Gastrocnemius medialis (tissue), 4 donors: ENCODE measurements at regions not wholly inside any gene's neighbourhood (a gene's known extent, or its start where the extent isn't known, plus 50 kb on each side); places are given as distances from the start of the nearest gene placed in this dataset.

Experiments
- ATAC-seq, 2 donors: fragments of 150-250 bp; one replicate each; pipeline ENCODE4 v1.9.1; 2016
- DNase-seq, 2 donors: peaks; one replicate each; pipeline ENCODE4 v3.0.0-alpha.2; 2019
- H3K27ac ChIP-seq, 4 donors: fragments of 200-600 bp; sonication (generic); 1 replicate in 1 of 4; 2 replicates in 3 of 4; pipeline ENCODE4 v1.5.1; 2016 to 2018; ENCODE audit warnings: mild to moderate bottlenecking in 2 of 4, moderate library complexity in 1 of 4
- H3K27me3 ChIP-seq, 3 donors: fragments of 200-600 bp; sonication (generic) in 2 of 3; 1 replicate in 1 of 3; 2 replicates in 2 of 3; pipeline versions ENCODE4 v1.5.1 to v1.6.0; 2016 to 2019; ENCODE audit warnings: mild to moderate bottlenecking in 1 of 3, moderate library complexity in 1 of 3
- H3K36me3 ChIP-seq, 2 donors: fragments of 200-600 bp; sonication (generic) in 1 of 2; one replicate each; pipeline ENCODE4 v1.5.1; 2017 to 2018
- H3K4me1 ChIP-seq, 2 donors: fragments of 200-600 bp; sonication (generic) in 1 of 2; one replicate each; pipeline ENCODE4 v1.5.1; 2016 to 2017; ENCODE audit warnings: mild to moderate bottlenecking in 2 of 2
- H3K4me3 ChIP-seq, 4 donors: fragments of 200-600 bp; sonication (generic) in 3 of 4; 1 replicate in 1 of 4; 2 replicates in 3 of 4; pipeline ENCODE4 v1.5.1; 2016 to 2019; ENCODE audit warnings: mild to moderate bottlenecking in 2 of 4
- H3K9me3 ChIP-seq, 3 donors: fragments of 200-600 bp; sonication (generic) in 2 of 3; 1 replicate in 1 of 3; 2 replicates in 2 of 3; pipeline ENCODE4 v1.5.1; 2016 to 2019
- POLR2A ChIP-seq, 2 donors: fragments of 450-650 bp; IDR thresholded peaks; one replicate each; pipeline ENCODE4 v1.6.1; 2017; ENCODE audit warnings: antibody characterized with exemption in 2 of 2, mild to moderate bottlenecking in 2 of 2, moderate library complexity in 2 of 2
- in situ Hi-C, 4 donors: fragments of 200-750 bp; cut with MboI; loops; one replicate each; pipeline versions ENCODE4 v1.15.0 to v1.8.0; 2017; ENCODE audit warnings: low sequenced_read_pairs in 4 of 4
- intact Hi-C: fragments of 100-400 bp; cut with DNase I; formaldehyde crosslinking; loops from one replicate; pipeline ENCODE4 v1.15.1; 2023; ENCODE audit warnings: low total_unique reads
- TF ChIP-seq, protein P1 (sequence below), 5 experiments: fragments of 450-650 bp in 3 of 5; fragments of 200-600 bp in 2 of 5; sonication (generic) in 2 of 5; IDR thresholded peaks in 4 of 5; conservative IDR thresholded peaks in 1 of 5; 1 replicate in 4 of 5; 2 replicates in 1 of 5; pipeline ENCODE4 v1.5.1; 2016 to 2019; ENCODE audit warnings: antibody characterized with exemption in 5 of 5, mild to moderate bottlenecking in 3 of 5, moderate library complexity in 3 of 5

DNA sequence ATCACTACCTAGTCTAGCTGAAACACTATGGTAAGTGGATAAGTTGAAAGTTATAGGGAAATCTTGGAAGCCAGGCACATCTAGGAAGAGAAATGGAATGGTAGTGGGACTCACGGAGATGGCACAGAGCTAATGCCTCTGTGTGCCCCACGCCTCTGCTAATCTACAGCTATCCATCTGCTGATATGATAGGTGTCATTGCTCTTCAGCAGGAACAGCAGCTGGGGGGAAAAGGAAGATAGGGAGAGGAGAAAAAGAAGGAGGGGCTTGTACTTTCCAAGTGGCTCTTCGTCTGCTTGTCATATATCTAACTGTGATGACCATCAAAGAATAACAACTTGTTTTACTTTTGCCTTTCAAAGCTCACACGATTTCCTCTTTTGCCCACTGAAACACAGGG, 1199.1 kb upstream of the SORCS1 start:
- Histone ChIP-seq H3K4me3 (no peak overlapping the region), H3K36me3 (no peaks in the 10 kb centered on the region), H3K4me1 (no peaks in the 10 kb centered on the region), H3K27me3 (no peaks in the 10 kb centered on the region), H3K9me3 (no peaks in the 10 kb centered on the region), H3K27ac (no peak overlapping the region)
- ATAC-seq (no peak), DNase-seq (no peak)
- in situ Hi-C loops (no loop called here), intact Hi-C loops (no loop called here)
- TF ChIP-seq, protein P1, sequence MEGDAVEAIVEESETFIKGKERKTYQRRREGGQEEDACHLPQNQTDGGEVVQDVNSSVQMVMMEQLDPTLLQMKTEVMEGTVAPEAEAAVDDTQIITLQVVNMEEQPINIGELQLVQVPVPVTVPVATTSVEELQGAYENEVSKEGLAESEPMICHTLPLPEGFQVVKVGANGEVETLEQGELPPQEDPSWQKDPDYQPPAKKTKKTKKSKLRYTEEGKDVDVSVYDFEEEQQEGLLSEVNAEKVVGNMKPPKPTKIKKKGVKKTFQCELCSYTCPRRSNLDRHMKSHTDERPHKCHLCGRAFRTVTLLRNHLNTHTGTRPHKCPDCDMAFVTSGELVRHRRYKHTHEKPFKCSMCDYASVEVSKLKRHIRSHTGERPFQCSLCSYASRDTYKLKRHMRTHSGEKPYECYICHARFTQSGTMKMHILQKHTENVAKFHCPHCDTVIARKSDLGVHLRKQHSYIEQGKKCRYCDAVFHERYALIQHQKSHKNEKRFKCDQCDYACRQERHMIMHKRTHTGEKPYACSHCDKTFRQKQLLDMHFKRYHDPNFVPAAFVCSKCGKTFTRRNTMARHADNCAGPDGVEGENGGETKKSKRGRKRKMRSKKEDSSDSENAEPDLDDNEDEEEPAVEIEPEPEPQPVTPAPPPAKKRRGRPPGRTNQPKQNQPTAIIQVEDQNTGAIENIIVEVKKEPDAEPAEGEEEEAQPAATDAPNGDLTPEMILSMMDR (IDR thresholded peaks at IDR 0.05 in 4 of 5, conservative IDR thresholded peaks at IDR 0.05 in 1 of 5) = no peak
- no peak for TF ChIP-seq POLR2A (IDR thresholded peaks at IDR 0.05)

DNA sequence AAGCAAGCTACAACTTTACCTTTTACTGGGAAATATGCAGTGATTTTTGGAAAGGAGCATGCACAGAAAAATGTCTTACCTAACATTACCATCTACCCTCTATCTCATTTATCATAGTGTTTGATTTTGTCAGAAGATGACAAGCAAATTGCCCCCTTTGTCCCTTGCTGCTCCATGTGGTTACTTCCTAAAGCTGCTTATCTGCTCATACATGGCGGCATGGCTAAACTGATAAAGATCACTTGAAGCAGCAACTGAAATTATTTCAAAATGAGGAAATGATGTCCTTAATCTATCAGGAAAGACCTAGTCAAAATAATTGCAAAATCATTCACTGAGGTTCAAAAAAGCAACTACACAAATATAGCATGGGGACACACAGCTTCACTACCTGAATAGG, 1198.5 kb upstream of the SORCS1 start:
- no peak for DNase-seq
- intact Hi-C loops = no loop called here
- TF ChIP-seq, protein P1 (IDR thresholded peaks at IDR 0.05 in 4 of 5, conservative IDR thresholded peaks at IDR 0.05 in 1 of 5) = no peak
- no peak for TF ChIP-seq POLR2A (IDR thresholded peaks at IDR 0.05)
- ATAC-seq = no peak
- Histone ChIP-seq H3K4me1 (no peaks in the 10 kb centered on the region), H3K36me3 (no peaks in the 10 kb centered on the region), H3K27ac (no peak overlapping the region), H3K27me3 (no peaks in the 10 kb centered on the region), H3K4me3 (no peak overlapping the region), H3K9me3 (no peaks in the 10 kb centered on the region)
- in situ Hi-C loops = no loop called here

DNA sequence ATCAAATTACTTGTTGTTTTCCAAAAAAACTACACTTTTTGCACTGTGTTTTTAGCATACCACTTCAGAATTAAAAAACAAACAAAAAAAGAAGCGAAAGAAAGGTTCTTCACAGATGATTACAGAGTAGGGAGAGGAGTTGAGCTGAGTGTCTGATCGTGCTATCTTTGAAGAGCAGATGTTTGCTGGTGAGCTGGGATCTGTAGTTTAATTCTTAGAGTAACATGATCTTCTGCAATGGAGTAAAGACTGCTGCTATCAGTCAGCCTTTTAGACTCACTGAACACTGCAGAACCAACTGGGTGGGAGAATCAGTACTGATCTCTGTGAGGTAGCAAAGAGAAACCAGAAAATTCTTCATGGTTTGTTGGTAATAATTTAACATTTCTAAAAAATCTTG, 1197.8 kb upstream of the SORCS1 start:
- in situ Hi-C loops (no loop called here), intact Hi-C loops (no loop called here)
- Histone ChIP-seq H3K27ac (no peak overlapping the region), H3K36me3 (no peaks in the 10 kb centered on the region), H3K4me3 (no peak overlapping the region), H3K4me1 (no peaks in the 10 kb centered on the region), H3K27me3 (no peaks in the 10 kb centered on the region), H3K9me3 (no peaks in the 10 kb centered on the region)
- DNase-seq (no peak), ATAC-seq (no peak)
- TF ChIP-seq, protein P1 (IDR thresholded peaks at IDR 0.05 in 4 of 5, conservative IDR thresholded peaks at IDR 0.05 in 1 of 5) = no peak
- no peak for TF ChIP-seq POLR2A (IDR thresholded peaks at IDR 0.05)

DNA sequence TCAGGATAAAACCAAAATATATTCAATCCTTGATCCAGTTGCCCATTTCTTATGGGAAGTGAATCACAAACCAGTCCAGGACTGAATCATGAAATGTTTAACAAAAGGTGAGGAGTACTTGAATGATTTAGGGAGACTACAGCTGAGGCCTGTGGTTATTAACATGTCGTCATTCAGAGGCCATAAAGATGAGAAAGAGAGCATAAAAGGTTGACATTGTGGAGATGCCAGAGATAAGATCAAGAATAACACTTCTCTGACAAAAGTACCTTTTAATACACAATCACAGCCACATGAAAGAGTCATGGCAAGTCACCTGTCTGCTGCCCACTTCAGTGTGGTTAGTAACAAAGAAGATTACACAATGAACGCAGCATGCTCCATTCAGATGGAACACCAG, 1195.7 kb upstream of the SORCS1 start:
- ATAC-seq = no peak
- Histone ChIP-seq H3K27me3 (no peaks in the 10 kb centered on the region), H3K27ac (no peak overlapping the region), H3K9me3 (no peaks in the 10 kb centered on the region), H3K4me1 (no peaks in the 10 kb centered on the region), H3K36me3 (no peaks in the 10 kb centered on the region), H3K4me3 (no peak overlapping the region)
- in situ Hi-C loops (no loop called here), intact Hi-C loops (no loop called here)
- no peak for DNase-seq
- TF ChIP-seq, protein P1 (IDR thresholded peaks at IDR 0.05 in 4 of 5, conservative IDR thresholded peaks at IDR 0.05 in 1 of 5) = no peak
- TF ChIP-seq POLR2A (IDR thresholded peaks at IDR 0.05) = no peak

DNA sequence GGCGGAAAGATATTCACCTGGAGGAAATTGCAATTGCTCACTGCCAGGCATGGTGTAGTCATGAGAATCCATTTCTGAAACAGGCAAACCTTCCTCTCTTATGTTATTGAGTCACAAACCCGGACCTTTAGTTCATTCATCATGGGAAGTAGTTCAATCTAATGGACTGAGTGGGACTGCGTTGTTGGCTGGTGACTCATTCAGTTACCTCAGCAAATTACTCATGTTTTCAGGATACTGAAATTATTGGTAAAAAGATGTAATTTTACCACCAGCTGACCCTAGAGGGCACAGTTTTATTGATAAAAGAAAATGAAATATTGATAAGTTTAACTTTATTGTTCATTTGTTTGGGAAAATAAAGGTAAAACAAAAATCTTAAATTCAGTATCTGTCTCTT, 1194.4 kb upstream of the SORCS1 start:
- ATAC-seq (no peak), DNase-seq (no peak)
- intact Hi-C loops (no loop called here), in situ Hi-C loops (no loop called here)
- no peak for TF ChIP-seq POLR2A (IDR thresholded peaks at IDR 0.05)
- TF ChIP-seq, protein P1 (IDR thresholded peaks at IDR 0.05 in 4 of 5, conservative IDR thresholded peaks at IDR 0.05 in 1 of 5) = no peak
- Histone ChIP-seq H3K4me1 (no peaks in the 10 kb centered on the region), H3K4me3 (no peak overlapping the region), H3K27ac (no peak overlapping the region), H3K9me3 (no peaks in the 10 kb centered on the region), H3K36me3 (no peaks in the 10 kb centered on the region), H3K27me3 (no peaks in the 10 kb centered on the region)
